ENCODE measurements at regions not wholly inside any gene's neighbourhood (a gene's known extent, or its start where the extent isn't known, plus 50 kb on each side); places are given as distances from the start of the nearest gene placed in this dataset.
"Not testable (repeated sequence)": the region's sequence is repeated elsewhere in the genome, so short reads cannot be mapped to it uniquely, and the experiment has no call there.

- no peak for TF ChIP-seq GLIS3 (CRISPR knock-in tag; IDR thresholded peaks at IDR 0.05)
These were observed 67.9 kb upstream of the BMP5 start (continued) for GRCh38 chr6:55943329-55943728.

DNA sequence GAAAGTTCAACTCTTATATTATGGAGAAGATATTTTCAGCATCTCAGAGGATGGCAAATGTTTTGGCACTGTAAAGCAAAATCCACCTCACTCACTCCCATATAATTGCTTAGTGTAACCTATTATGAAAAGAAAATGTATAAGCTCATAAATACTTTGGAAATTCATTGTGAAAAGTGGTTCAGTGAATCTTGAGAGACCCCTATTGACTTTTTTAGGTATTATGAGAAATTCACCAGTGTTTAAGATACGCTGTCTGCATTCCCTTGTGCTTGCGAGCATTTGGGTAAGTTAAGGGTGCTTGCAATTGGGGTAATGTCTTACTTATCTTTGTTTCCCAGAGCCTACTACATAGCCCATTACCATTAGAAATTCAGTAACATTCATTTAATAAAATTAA lies 66.3 kb upstream of the BMP5 start:
- TF ChIP-seq ZFP30 (CRISPR knock-in tag; IDR thresholded peaks at IDR 0.05) (no peak), ZFP3 (CRISPR knock-in tag; IDR thresholded peaks at IDR 0.05) (no peak), CSDC2 (CRISPR knock-in tag; IDR thresholded peaks at IDR 0.05) (no peak), ZNF8 (CRISPR knock-in tag; IDR thresholded peaks at IDR 0.05) (no peak), ZC3H10 (CRISPR knock-in tag; IDR thresholded peaks at IDR 0.05) (no peak)
- no peak for ATAC-seq

GRCh38 chr6:55937951-55938690 lies 62.7 kb upstream of the BMP5 start:
- no peak for TF ChIP-seq POU6F1 (CRISPR knock-in tag; IDR thresholded peaks at IDR 0.05; ENCODE audit: borderline replicate concordance, low read depth)
- TF ChIP-seq TOX (CRISPR knock-in tag; IDR thresholded peaks at IDR 0.05; ENCODE audit: borderline replicate concordance) = no peak
- no peak for TF ChIP-seq PPARA (CRISPR knock-in tag; IDR thresholded peaks at IDR 0.05; ENCODE audit: borderline replicate concordance)
- TF ChIP-seq CSDC2 (CRISPR knock-in tag; IDR thresholded peaks at IDR 0.05) = no peak
- TF ChIP-seq GLIS3 (CRISPR knock-in tag; IDR thresholded peaks at IDR 0.05) = no peak
- no peak for TF ChIP-seq CSRNP3 (CRISPR knock-in tag; IDR thresholded peaks at IDR 0.05)
- no peak for TF ChIP-seq ZFP30 (CRISPR knock-in tag; IDR thresholded peaks at IDR 0.05)
- no peak for TF ChIP-seq RARB (CRISPR knock-in tag; IDR thresholded peaks at IDR 0.05)
- TF ChIP-seq ISL1 (CRISPR knock-in tag; IDR thresholded peaks at IDR 0.05) = no peak
- TF ChIP-seq ARNTL (CRISPR knock-in tag; IDR thresholded peaks at IDR 0.05; ENCODE audit: borderline replicate concordance, low read depth) = no peak
- ATAC-seq = no peak

- no peak for ATAC-seq
- no peak for TF ChIP-seq TCF4 (CRISPR knock-in tag; IDR thresholded peaks at IDR 0.05; ENCODE audit: borderline replicate concordance)
- no peak for TF ChIP-seq ZNF8 (CRISPR knock-in tag; IDR thresholded peaks at IDR 0.05)
- TF ChIP-seq ARNTL (CRISPR knock-in tag; IDR thresholded peaks at IDR 0.05; ENCODE audit: borderline replicate concordance, low read depth) = no peak
- TF ChIP-seq ZC3H10 (CRISPR knock-in tag; IDR thresholded peaks at IDR 0.05) = no peak
- no peak for TF ChIP-seq ISL1 (CRISPR knock-in tag; IDR thresholded peaks at IDR 0.05)
- TF ChIP-seq CSRNP3 (CRISPR knock-in tag; IDR thresholded peaks at IDR 0.05) = no peak
- no peak for TF ChIP-seq GLIS3 (CRISPR knock-in tag; IDR thresholded peaks at IDR 0.05)
- no peak for TF ChIP-seq ZFP3 (CRISPR knock-in tag; IDR thresholded peaks at IDR 0.05)
- TF ChIP-seq SNAI2 (CRISPR knock-in tag; IDR thresholded peaks at IDR 0.05) = no peak
- TF ChIP-seq ZNF70 (CRISPR knock-in tag; IDR thresholded peaks at IDR 0.05) = no peak
- TF ChIP-seq ESRRG (CRISPR knock-in tag; IDR thresholded peaks at IDR 0.05) = no peak
- no peak for TF ChIP-seq BACH2 (CRISPR knock-in tag; IDR thresholded peaks at IDR 0.05; ENCODE audit: borderline replicate concordance)
These were observed 62.0 kb upstream of the BMP5 start for GRCh38 chr6:55937261-55937947.

DNA sequence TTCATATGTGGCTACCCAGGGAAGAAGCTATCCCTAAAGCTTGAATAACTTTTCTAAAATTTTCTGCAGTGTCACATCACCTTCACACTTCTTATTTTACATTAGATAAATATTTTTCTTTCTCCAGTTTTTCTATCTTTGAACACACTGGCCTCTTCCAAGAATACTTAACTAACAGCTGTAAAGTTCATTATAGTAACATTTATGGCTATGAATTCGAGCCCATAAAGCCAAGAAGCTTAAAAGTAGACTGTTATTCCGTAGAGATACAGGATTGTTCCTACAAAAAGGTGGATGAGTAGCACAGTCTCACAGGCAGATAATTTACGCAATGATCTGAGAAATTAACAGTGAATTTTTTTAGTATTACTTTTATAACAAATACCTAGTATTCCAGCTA lies 55.7 kb upstream of the BMP5 start:
- no peak for ATAC-seq
- TF ChIP-seq CSRNP3 (CRISPR knock-in tag; IDR thresholded peaks at IDR 0.05) (no peak), ISL1 (CRISPR knock-in tag; IDR thresholded peaks at IDR 0.05) (no peak), ARNTL (CRISPR knock-in tag; IDR thresholded peaks at IDR 0.05; ENCODE audit: borderline replicate concordance, low read depth) (no peak), POU6F1 (CRISPR knock-in tag; IDR thresholded peaks at IDR 0.05; ENCODE audit: borderline replicate concordance, low read depth) (no peak), PATZ1 (CRISPR knock-in tag; IDR thresholded peaks at IDR 0.05; ENCODE audit: borderline replicate concordance) (no peak), TCF4 (CRISPR knock-in tag; IDR thresholded peaks at IDR 0.05; ENCODE audit: borderline replicate concordance) (no peak), ESRRG (CRISPR knock-in tag; IDR thresholded peaks at IDR 0.05) (no peak), BACH2 (CRISPR knock-in tag; IDR thresholded peaks at IDR 0.05; ENCODE audit: borderline replicate concordance) (no peak), ZNF565 (CRISPR knock-in tag; conservative IDR thresholded peaks at IDR 0.05; ENCODE audit: low read depth) (no peak), OSR1 (CRISPR knock-in tag; IDR thresholded peaks at IDR 0.05) (no peak), CSDC2 (CRISPR knock-in tag; IDR thresholded peaks at IDR 0.05) (no peak)

DNA sequence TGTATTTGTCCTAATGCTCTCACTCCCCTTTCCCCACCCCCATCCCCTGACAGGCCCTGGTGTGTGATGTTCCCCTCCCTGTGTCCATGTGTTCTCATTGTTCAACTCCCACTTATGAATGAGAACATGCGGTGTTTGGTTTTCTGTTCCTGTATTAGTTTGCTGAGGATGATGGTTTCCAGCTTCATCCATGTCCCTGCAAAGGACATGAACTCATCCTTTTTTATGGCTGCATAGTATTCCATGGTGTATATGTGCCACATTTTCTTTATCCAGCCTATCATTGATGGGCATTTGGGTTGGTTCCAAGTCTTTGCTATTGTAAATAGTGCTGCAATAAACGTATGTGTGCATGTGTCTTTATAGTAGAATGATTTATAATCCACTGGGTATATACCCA lies 52.3 kb upstream of the BMP5 start:
- not testable (repeated sequence) for ATAC-seq

All from SK-N-SH treated with all-trans-retinoic acid at 6 μM for 48 hours (cell line).